ENCODE measurements at regions not wholly inside any gene's neighbourhood (a gene's known extent, or its start where the extent isn't known, plus 50 kb on each side); places are given as distances from the start of the nearest gene placed in this dataset.

- DNase-seq: no peak
Measured at GRCh38 chr15:67892559-67893377, 52.9 kb upstream of the RNU6-1 start.

GRCh38 chr15:67895237-67895636 lies 55.4 kb upstream of the RNU6-1 start:
- DNase-seq: no peak

- DNase-seq: no peak
Measured at GRCh38 chr15:67897646-67898339, 57.9 kb upstream of the RNU6-1 start.

GRCh38 chr15:67899596-67900283 lies 59.9 kb upstream of the RNU6-1 start:
- DNase-seq: no peak

- DNase-seq: no peak
Measured at GRCh38 chr15:67900621-67901147, 60.8 kb upstream of the RNU6-1 start.

GRCh38 chr15:67901922-67902321 lies 62.1 kb upstream of the RNU6-1 start:
- DNase-seq: no peak

- DNase-seq: no peak
Measured at GRCh38 chr15:67902579-67903009, 62.7 kb upstream of the RNU6-1 start.

GRCh38 chr15:67903708-67904107 lies 63.9 kb upstream of the RNU6-1 start:
- DNase-seq: no peak

GRCh38 chr15:67905628-67906027 lies 65.8 kb upstream of the RNU6-1 start:
- no peak for DNase-seq

- no peak for DNase-seq
Measured at GRCh38 chr15:67906382-67906781, 66.5 kb upstream of the RNU6-1 start.

- DNase-seq: peak; percentile 36
Measured at GRCh38 chr15:67907184-67907723, 67.4 kb upstream of the RNU6-1 start.

GRCh38 chr15:67908756-67909155 lies 68.9 kb upstream of the RNU6-1 start:
- no peak for DNase-seq

- no peak for DNase-seq
Measured at GRCh38 chr15:67911727-67912126, 71.9 kb upstream of the RNU6-1 start.

GRCh38 chr15:67914028-67914427 lies 74.2 kb upstream of the RNU6-1 start:
- no peak for DNase-seq

GRCh38 chr15:67914537-67915460 lies 75.0 kb upstream of the RNU6-1 start:
- DNase-seq: no peak

GRCh38 chr15:67915461-67916374 lies 75.9 kb upstream of the RNU6-1 start:
- DNase-seq: no peak

GRCh38 chr15:67916565-67916964 lies 76.7 kb upstream of the RNU6-1 start:
- no peak for DNase-seq

- no peak for DNase-seq
Measured at GRCh38 chr15:67917037-67917436, 77.2 kb upstream of the RNU6-1 start.

GRCh38 chr15:67917636-67918035 lies 77.8 kb upstream of the RNU6-1 start:
- no peak for DNase-seq

GRCh38 chr15:67918205-67918861 lies 78.5 kb upstream of the RNU6-1 start:
- DNase-seq: no peak

Measured in occipital lobe (tissue), 1 donor.